ENCODE measurements at regions not wholly inside any gene's neighbourhood (a gene's known extent, or its start where the extent isn't known, plus 50 kb on each side); places are given as distances from the start of the nearest gene placed in this dataset.

DNA sequence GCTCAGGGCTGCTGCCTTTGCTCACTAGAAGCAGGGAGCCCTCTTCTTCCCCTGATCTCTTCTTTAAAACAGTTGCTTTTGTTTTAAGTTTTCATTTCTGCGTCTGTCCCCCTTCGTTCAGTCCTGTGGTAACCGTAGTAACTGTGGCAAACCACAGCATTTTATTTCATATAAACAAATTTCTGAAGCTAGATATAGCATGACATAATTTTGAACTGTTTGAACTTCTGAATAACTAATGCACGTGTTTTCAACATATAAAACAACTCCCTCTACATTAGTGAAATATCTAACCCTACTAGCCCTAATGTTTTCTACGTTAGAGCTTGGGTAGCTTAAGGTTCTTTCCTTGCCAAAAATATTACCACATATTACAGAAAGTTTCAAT lies 104.6 kb downstream of the DISP1 start:
- TF ChIP-seq, protein P1, sequence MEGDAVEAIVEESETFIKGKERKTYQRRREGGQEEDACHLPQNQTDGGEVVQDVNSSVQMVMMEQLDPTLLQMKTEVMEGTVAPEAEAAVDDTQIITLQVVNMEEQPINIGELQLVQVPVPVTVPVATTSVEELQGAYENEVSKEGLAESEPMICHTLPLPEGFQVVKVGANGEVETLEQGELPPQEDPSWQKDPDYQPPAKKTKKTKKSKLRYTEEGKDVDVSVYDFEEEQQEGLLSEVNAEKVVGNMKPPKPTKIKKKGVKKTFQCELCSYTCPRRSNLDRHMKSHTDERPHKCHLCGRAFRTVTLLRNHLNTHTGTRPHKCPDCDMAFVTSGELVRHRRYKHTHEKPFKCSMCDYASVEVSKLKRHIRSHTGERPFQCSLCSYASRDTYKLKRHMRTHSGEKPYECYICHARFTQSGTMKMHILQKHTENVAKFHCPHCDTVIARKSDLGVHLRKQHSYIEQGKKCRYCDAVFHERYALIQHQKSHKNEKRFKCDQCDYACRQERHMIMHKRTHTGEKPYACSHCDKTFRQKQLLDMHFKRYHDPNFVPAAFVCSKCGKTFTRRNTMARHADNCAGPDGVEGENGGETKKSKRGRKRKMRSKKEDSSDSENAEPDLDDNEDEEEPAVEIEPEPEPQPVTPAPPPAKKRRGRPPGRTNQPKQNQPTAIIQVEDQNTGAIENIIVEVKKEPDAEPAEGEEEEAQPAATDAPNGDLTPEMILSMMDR (IDR thresholded peaks at IDR 0.05 in 2 of 3, conservative IDR thresholded peaks at IDR 0.05 in 1 of 3; ENCODE audit: borderline replicate concordance in 1 of 3, insufficient read depth in 1 of 3, low read depth in 2 of 3, low read length in 2 of 3): no peak
- no peak for TF ChIP-seq POLR2AphosphoS5 (IDR thresholded peaks at IDR 0.05; ENCODE audit: low read depth, low read length)
